ENCODE measurements at regions not wholly inside any gene's neighbourhood (a gene's known extent, or its start where the extent isn't known, plus 50 kb on each side); places are given as distances from the start of the nearest gene placed in this dataset.

DNA sequence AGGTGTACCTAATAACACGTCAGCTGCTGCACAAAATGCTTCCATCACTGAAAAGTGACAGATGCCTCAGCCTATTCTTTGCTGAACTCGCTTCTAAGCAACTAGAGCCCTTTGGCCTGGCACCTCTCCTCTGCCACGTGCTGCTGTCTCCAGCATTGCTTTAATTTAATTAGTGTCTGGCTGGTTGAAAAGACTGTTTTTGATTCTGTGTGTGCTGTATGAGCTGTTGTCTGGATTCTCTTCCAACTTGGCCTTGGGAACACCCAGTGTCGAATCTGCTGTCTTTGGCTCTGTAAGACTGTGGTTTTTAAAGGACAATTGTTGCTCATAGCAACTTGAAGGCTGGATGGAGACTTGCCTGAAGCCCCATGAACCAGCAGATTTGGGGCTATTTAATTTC is 109.5 kb downstream of the PSMG1 start:
- TF ChIP-seq CEBPB (IDR thresholded peaks at IDR 0.05), result no peak
- no peak for TF ChIP-seq TCF12 (IDR thresholded peaks at IDR 0.05; ENCODE audit: low read depth)
- no peak for TF ChIP-seq ZBTB7A (IDR thresholded peaks at IDR 0.05; ENCODE audit: low read depth)
- no peak for TF ChIP-seq RAD21 (IDR thresholded peaks at IDR 0.05; ENCODE audit: low read depth)
- TF ChIP-seq TAF1 (IDR thresholded peaks at IDR 0.05; ENCODE audit: low read depth), result no peak
- TF ChIP-seq, protein P1, sequence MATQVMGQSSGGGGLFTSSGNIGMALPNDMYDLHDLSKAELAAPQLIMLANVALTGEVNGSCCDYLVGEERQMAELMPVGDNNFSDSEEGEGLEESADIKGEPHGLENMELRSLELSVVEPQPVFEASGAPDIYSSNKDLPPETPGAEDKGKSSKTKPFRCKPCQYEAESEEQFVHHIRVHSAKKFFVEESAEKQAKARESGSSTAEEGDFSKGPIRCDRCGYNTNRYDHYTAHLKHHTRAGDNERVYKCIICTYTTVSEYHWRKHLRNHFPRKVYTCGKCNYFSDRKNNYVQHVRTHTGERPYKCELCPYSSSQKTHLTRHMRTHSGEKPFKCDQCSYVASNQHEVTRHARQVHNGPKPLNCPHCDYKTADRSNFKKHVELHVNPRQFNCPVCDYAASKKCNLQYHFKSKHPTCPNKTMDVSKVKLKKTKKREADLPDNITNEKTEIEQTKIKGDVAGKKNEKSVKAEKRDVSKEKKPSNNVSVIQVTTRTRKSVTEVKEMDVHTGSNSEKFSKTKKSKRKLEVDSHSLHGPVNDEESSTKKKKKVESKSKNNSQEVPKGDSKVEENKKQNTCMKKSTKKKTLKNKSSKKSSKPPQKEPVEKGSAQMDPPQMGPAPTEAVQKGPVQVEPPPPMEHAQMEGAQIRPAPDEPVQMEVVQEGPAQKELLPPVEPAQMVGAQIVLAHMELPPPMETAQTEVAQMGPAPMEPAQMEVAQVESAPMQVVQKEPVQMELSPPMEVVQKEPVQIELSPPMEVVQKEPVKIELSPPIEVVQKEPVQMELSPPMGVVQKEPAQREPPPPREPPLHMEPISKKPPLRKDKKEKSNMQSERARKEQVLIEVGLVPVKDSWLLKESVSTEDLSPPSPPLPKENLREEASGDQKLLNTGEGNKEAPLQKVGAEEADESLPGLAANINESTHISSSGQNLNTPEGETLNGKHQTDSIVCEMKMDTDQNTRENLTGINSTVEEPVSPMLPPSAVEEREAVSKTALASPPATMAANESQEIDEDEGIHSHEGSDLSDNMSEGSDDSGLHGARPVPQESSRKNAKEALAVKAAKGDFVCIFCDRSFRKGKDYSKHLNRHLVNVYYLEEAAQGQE (IDR thresholded peaks at IDR 0.05; ENCODE audit: low read depth), result no peak
- TF ChIP-seq FOXM1 (IDR thresholded peaks at IDR 0.05; ENCODE audit: borderline replicate concordance, low read depth), result no peak
- no peak for TF ChIP-seq YY1 (IDR thresholded peaks at IDR 0.05; ENCODE audit: low read depth)
- TF ChIP-seq TEAD4 (IDR thresholded peaks at IDR 0.05), result no peak
- no peak for TF ChIP-seq EP300 (IDR thresholded peaks at IDR 0.05; ENCODE audit: borderline replicate concordance)
- TF ChIP-seq EGR1 (IDR thresholded peaks at IDR 0.05), result no peak

DNA sequence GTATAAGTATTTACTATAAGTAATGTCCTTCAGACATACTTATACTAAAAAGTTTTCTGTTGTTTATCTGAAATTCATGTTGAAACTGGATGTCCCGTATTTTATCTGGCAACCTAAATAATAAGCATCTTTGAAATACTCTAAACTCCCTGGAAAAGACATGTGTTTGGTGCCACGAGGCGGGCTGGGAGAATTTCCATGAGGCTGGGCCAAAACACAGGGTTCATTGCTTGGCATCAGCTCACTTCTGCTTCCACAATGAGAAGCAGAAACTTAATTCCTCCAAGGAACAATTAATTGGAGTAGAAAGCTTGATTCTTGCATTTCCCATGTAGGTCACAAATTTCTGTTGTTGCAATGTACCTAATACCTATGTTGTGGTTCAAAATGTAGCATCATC is 110.2 kb downstream of the PSMG1 start:
- TF ChIP-seq EP300 (IDR thresholded peaks at IDR 0.05; ENCODE audit: borderline replicate concordance) (no peak), TAF1 (IDR thresholded peaks at IDR 0.05; ENCODE audit: low read depth) (no peak), ZBTB7A (IDR thresholded peaks at IDR 0.05; ENCODE audit: low read depth) (no peak), EGR1 (IDR thresholded peaks at IDR 0.05) (no peak), YY1 (IDR thresholded peaks at IDR 0.05; ENCODE audit: low read depth) (no peak), MAX (IDR thresholded peaks at IDR 0.05) (no peak), TEAD4 (IDR thresholded peaks at IDR 0.05) (no peak), CREB1 (IDR thresholded peaks at IDR 0.05; ENCODE audit: low read depth) (no peak), CEBPB (IDR thresholded peaks at IDR 0.05) (no peak), TCF12 (IDR thresholded peaks at IDR 0.05; ENCODE audit: low read depth) (no peak), NFIC (IDR thresholded peaks at IDR 0.05) (no peak), RAD21 (IDR thresholded peaks at IDR 0.05; ENCODE audit: low read depth) (no peak), USF1 (IDR thresholded peaks at IDR 0.05) (no peak), FOXM1 (IDR thresholded peaks at IDR 0.05; ENCODE audit: borderline replicate concordance, low read depth) (no peak)
- TF ChIP-seq, protein P1 (IDR thresholded peaks at IDR 0.05; ENCODE audit: low read depth), result no peak

DNA sequence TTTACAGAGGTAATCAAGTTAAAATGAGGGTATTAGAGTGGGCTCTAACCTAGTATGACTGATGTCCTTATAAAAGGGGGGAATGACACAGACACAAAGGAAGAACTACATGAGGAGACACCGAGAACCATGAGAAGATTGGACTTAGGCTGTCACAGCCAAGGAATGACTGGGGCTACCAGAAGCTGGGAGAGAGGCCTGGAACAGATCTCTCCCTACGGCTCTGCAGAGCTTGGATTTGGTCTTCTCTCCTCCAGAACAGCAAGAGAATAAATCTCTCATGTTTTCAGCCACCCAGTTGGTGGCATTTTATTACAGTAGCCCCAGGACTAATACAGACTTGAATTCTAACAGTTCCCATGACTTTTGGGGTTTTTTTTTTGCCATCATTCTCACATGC is 110.8 kb downstream of the PSMG1 start:
- TF ChIP-seq NFIC (IDR thresholded peaks at IDR 0.05) (no peak), TEAD4 (IDR thresholded peaks at IDR 0.05) (no peak), TCF12 (IDR thresholded peaks at IDR 0.05; ENCODE audit: low read depth) (no peak), CEBPB (IDR thresholded peaks at IDR 0.05) (no peak), CREB1 (IDR thresholded peaks at IDR 0.05; ENCODE audit: low read depth) (no peak), EGR1 (IDR thresholded peaks at IDR 0.05) (no peak), ZBTB7A (IDR thresholded peaks at IDR 0.05; ENCODE audit: low read depth) (no peak), EP300 (IDR thresholded peaks at IDR 0.05; ENCODE audit: borderline replicate concordance) (no peak), RAD21 (IDR thresholded peaks at IDR 0.05; ENCODE audit: low read depth) (no peak), USF1 (IDR thresholded peaks at IDR 0.05) (no peak), YY1 (IDR thresholded peaks at IDR 0.05; ENCODE audit: low read depth) (no peak), TAF1 (IDR thresholded peaks at IDR 0.05; ENCODE audit: low read depth) (no peak), FOXM1 (IDR thresholded peaks at IDR 0.05; ENCODE audit: borderline replicate concordance, low read depth) (no peak), MAX (IDR thresholded peaks at IDR 0.05) (no peak)
- TF ChIP-seq, protein P1 (IDR thresholded peaks at IDR 0.05; ENCODE audit: low read depth), result no peak

GRCh38 chr21:39071623-39072214 is 111.5 kb downstream of the PSMG1 start:
- TF ChIP-seq CREB1 (IDR thresholded peaks at IDR 0.05; ENCODE audit: low read depth) (no peak), TEAD4 (IDR thresholded peaks at IDR 0.05) (no peak), YY1 (IDR thresholded peaks at IDR 0.05; ENCODE audit: low read depth) (no peak), ZBTB7A (IDR thresholded peaks at IDR 0.05; ENCODE audit: low read depth) (no peak), NFIC (IDR thresholded peaks at IDR 0.05) (no peak), EP300 (IDR thresholded peaks at IDR 0.05; ENCODE audit: borderline replicate concordance) (no peak), USF1 (IDR thresholded peaks at IDR 0.05) (no peak), FOXM1 (IDR thresholded peaks at IDR 0.05; ENCODE audit: borderline replicate concordance, low read depth) (no peak), CEBPB (IDR thresholded peaks at IDR 0.05) (no peak), EGR1 (IDR thresholded peaks at IDR 0.05) (no peak), MAX (IDR thresholded peaks at IDR 0.05) (no peak), TAF1 (IDR thresholded peaks at IDR 0.05; ENCODE audit: low read depth) (no peak)
- TF ChIP-seq, protein P1 (IDR thresholded peaks at IDR 0.05; ENCODE audit: low read depth), result no peak

Data from Ishikawa (cell line).